HG03066 (cell line): ENCODE measurements at regions not wholly inside any gene's neighbourhood (a gene's known extent, or its start where the extent isn't known, plus 50 kb on each side); places are given as distances from the start of the nearest gene placed in this dataset.

Experiments used
- ATAC-seq: cut with Tn5 transposase; IDR thresholded peaks from one replicate; pipeline ENCODE4 v1.9.1; 2021; ENCODE audit warnings: low read depth; ENCODE audit not compliant: unreplicated experiment

DNA sequence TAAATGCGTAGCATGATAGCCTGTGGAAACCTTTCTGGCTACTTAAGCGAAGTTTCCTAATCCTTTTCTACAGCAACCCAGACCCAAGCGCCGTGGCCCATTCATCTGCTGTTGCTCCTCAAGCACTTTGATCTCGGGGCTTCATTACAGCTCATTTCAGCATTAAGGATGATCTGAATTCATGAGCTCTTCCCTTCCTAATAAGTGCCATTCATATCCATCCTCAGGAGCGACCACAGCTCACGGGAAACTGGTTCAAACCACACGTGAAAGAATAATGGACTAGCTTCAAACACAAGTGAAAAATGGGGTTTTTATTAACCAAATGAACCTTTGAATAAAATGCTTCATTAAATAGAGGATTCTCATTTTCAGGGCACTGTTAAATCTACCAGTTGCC lies 202.6 kb upstream of the LEF1 start:
- ATAC-seq = no peak

DNA sequence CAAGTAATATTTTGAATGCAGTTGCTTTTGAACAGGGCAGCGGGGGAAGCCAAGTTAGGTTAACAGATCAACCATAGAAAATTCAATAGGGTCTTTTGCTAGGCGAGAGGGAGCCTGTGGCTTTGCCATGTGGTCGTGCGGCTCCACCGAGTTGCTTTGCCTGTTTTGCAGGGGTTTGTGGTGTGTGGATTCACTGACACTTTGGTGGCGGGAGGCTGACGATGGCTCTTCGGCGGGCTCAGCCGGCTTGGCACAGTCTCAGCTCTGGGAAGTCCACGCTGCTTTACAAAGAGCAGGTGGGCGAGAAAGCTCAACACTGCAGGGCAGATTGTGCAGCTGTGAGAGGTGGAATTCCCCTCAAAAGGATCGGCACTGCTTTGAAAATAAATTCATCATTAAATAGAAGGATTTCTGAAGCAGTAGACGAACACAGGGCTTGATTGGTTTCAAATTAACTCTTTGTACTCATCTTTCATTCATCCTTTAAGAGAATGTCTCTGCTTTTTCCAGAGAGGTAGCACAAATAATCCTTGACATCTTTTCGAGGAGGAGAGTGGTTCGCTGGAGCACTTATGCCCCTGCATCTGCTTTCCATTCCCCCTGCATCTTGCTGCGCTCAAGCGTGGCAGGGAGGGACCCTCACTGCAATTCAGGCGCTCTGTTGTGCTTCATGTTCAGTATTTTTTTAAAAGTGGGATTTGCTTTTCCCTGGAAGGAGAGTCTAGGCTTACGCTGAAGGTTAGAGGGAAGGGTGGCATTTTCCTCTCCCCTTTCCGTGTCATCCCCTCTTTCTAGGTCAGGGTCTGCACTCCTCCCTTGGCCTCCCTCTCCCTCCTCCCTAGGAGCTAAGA lies 201.8 kb upstream of the LEF1 start:
- no peak for ATAC-seq

- ATAC-seq = no peak
Observed at GRCh38 chr4:108369035-108369655, 200.4 kb upstream of the LEF1 start.

DNA sequence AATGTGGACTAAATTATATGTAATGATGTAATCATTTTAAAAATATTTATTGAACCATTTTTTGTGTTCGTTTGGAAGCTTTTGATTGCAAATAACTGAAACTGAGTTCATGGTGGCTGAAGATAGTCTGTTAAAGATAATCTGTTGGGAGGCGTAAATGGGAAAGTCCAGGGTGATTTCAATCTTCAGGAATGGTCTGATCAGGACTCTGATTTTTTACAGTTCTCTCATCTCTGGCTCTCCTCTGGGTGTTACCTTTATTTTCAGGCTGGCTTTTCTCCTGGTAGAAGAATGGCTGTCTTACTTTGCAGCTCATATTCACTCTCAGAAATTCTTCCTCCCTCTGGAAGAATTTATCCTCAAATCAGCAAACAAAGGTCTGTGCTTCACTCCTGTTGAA lies 199.0 kb upstream of the LEF1 start:
- ATAC-seq = no peak

DNA sequence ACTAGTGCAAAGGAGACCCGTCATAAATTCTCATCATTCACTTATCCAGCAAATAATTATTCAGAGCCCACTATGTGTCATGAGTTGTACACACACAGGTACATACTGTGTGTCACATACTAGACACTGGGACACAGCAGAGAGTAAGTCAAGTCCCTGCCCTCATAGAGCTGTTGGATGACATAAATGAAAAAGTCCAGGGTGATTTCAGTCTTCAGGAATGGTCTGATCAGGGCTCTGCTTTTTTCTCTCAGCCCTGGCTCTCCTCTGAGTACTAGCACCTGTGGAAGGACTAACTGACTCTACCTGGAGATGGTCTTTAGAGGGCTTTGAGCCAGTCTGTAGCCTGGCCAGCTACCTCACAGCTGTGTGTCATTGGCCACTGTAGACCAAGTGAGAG lies 198.0 kb upstream of the LEF1 start:
- ATAC-seq = no peak

- no peak for ATAC-seq
Observed at GRCh38 chr4:108365551-108365950, 196.8 kb upstream of the LEF1 start.

GRCh38 chr4:108361886-108362285 lies 193.2 kb upstream of the LEF1 start:
- no peak for ATAC-seq

DNA sequence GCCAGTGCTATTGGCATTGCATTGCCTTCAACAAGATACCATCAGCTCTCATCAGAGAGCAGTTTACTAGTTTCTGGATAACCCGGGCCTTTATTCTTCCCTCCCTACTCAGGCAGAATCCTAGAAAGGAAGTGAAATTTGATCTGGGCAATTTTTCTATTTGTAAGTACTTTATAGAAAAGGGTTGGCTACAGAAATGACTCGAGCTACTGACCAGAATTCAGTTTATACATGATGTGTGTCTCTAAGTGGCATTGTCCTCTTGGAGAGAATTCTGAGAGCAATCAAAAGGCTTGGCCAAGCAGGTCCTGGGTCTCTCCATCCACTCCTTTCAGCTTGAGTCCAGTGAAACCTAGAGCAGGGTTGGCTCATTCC lies 192.7 kb upstream of the LEF1 start:
- no peak for ATAC-seq

GRCh38 chr4:108360754-108361445 lies 192.2 kb upstream of the LEF1 start:
- no peak for ATAC-seq

GRCh38 chr4:108359986-108360681 lies 191.4 kb upstream of the LEF1 start:
- no peak for ATAC-seq

DNA sequence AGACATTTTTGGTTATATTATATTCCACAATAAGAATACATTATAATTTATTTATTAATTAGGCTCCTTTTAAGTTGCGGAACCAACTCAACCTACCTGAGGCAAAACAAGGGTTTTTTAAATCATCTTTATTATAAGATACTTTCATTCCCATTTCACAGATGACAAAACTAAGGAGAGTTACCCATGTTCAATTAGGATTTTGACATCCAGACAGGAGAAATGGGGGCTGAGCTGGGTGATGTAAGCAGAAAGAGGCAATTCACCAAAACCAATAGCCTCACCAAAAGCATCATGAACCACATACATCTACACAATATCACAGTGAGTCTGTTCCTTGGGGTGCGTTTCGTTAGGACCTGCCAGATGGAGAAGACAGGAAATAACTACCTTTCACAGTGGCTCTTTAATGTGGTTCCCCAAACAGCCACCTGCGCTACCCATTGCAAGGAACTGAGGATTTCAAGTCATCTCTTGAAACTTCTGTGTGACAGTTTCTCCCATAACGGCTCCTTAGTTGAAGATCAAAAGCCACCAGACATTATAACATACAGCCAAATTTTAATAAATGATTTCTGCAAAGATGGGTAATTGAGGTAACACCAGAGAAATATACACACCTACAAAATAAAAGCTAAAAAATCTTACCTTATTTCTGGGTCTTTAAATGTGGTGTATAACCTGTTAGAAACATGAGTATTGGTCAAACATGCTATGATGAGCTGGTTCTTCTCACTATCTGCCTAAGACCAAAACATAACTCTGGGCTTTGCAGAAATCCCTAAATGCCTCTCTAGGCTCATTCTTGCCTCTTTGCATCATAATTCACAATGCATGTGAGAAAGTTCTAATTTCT lies 190.6 kb upstream of the LEF1 start:
- ATAC-seq = no peak

- ATAC-seq = no peak
Observed at GRCh38 chr4:108355902-108356535, 187.3 kb upstream of the LEF1 start.

- ATAC-seq = no peak
Observed at GRCh38 chr4:108355186-108355901, 186.6 kb upstream of the LEF1 start.

GRCh38 chr4:108352664-108353308 lies 184.1 kb upstream of the LEF1 start:
- ATAC-seq = no peak

DNA sequence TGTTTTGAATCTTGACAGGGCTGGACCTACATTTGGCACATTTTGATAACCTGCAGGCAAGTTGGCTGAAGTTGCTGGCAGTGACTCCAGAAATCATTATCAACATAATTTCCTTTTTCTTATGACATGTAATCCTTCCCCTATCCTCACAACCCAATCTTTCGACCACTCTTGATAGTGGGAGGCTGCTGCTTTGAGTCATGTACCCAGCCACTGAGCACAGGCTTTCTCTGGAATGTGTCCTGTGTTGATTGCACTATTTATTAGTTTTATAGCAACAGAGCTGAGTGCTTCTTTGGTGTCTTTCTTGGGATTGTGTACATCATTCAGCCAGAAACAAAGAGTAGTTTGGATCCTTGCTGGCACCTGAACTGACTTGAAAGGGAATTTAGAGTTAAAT lies 183.1 kb upstream of the LEF1 start:
- no peak for ATAC-seq

- no peak for ATAC-seq
Observed at GRCh38 chr4:108350332-108350731, 181.6 kb upstream of the LEF1 start.

DNA sequence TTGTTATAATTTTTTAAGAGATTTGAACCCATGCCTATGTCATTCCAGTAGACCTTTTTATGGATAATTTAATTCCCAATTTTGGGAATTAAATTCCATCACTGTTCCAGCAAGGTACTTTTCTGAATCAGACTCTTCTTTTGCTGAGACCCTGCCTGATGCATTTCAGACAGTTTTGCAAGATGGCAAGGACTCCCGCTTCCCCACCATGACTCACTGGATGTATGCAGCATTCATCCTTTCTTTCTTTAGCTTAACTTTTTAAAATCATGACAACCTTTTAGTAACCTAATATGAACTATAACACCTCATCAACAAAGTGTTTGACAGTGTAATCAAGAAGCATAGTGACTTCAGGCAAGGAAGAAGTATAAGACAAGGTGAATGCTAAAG lies 178.1 kb upstream of the LEF1 start:
- ATAC-seq = no peak
